Gastrocnemius medialis (tissue), 4 donors: ENCODE measurements at regions not wholly inside any gene's neighbourhood (a gene's known extent, or its start where the extent isn't known, plus 50 kb on each side); places are given as distances from the start of the nearest gene placed in this dataset.
A peak's percentile ranks its signal among the peaks of the same experiment; 100 is the strongest.

Source experiments
- ATAC-seq, 2 donors: fragments of 150-250 bp; one replicate each; pipeline ENCODE4 v1.9.1; 2016
- DNase-seq, 2 donors: peaks; one replicate each; pipeline ENCODE4 v3.0.0-alpha.2; 2019
- H3K27ac ChIP-seq, 4 donors: fragments of 200-600 bp; sonication (generic); 1 replicate in 1 of 4; 2 replicates in 3 of 4; pipeline ENCODE4 v1.5.1; 2016 to 2018; ENCODE audit warnings: mild to moderate bottlenecking in 2 of 4, moderate library complexity in 1 of 4
- H3K27me3 ChIP-seq, 3 donors: fragments of 200-600 bp; sonication (generic) in 2 of 3; 1 replicate in 1 of 3; 2 replicates in 2 of 3; pipeline versions ENCODE4 v1.5.1 to v1.6.0; 2016 to 2019; ENCODE audit warnings: mild to moderate bottlenecking in 1 of 3, moderate library complexity in 1 of 3
- H3K36me3 ChIP-seq, 2 donors: fragments of 200-600 bp; sonication (generic) in 1 of 2; one replicate each; pipeline ENCODE4 v1.5.1; 2017 to 2018
- H3K4me1 ChIP-seq, 2 donors: fragments of 200-600 bp; sonication (generic) in 1 of 2; one replicate each; pipeline ENCODE4 v1.5.1; 2016 to 2017; ENCODE audit warnings: mild to moderate bottlenecking in 2 of 2
- H3K4me3 ChIP-seq, 4 donors: fragments of 200-600 bp; sonication (generic) in 3 of 4; 1 replicate in 1 of 4; 2 replicates in 3 of 4; pipeline ENCODE4 v1.5.1; 2016 to 2019; ENCODE audit warnings: mild to moderate bottlenecking in 2 of 4
- H3K9me3 ChIP-seq, 3 donors: fragments of 200-600 bp; sonication (generic) in 2 of 3; 1 replicate in 1 of 3; 2 replicates in 2 of 3; pipeline ENCODE4 v1.5.1; 2016 to 2019
- POLR2A ChIP-seq, 2 donors: fragments of 450-650 bp; IDR thresholded peaks; one replicate each; pipeline ENCODE4 v1.6.1; 2017; ENCODE audit warnings: antibody characterized with exemption in 2 of 2, mild to moderate bottlenecking in 2 of 2, moderate library complexity in 2 of 2
- in situ Hi-C, 4 donors: fragments of 200-750 bp; cut with MboI; loops; one replicate each; pipeline versions ENCODE4 v1.15.0 to v1.8.0; 2017; ENCODE audit warnings: low sequenced_read_pairs in 4 of 4
- intact Hi-C: fragments of 100-400 bp; cut with DNase I; formaldehyde crosslinking; loops from one replicate; pipeline ENCODE4 v1.15.1; 2023; ENCODE audit warnings: low total_unique reads
- TF ChIP-seq, protein P1 (sequence below), 5 experiments: fragments of 450-650 bp in 3 of 5; fragments of 200-600 bp in 2 of 5; sonication (generic) in 2 of 5; IDR thresholded peaks in 4 of 5; conservative IDR thresholded peaks in 1 of 5; 1 replicate in 4 of 5; 2 replicates in 1 of 5; pipeline ENCODE4 v1.5.1; 2016 to 2019; ENCODE audit warnings: antibody characterized with exemption in 5 of 5, mild to moderate bottlenecking in 3 of 5, moderate library complexity in 3 of 5

DNA sequence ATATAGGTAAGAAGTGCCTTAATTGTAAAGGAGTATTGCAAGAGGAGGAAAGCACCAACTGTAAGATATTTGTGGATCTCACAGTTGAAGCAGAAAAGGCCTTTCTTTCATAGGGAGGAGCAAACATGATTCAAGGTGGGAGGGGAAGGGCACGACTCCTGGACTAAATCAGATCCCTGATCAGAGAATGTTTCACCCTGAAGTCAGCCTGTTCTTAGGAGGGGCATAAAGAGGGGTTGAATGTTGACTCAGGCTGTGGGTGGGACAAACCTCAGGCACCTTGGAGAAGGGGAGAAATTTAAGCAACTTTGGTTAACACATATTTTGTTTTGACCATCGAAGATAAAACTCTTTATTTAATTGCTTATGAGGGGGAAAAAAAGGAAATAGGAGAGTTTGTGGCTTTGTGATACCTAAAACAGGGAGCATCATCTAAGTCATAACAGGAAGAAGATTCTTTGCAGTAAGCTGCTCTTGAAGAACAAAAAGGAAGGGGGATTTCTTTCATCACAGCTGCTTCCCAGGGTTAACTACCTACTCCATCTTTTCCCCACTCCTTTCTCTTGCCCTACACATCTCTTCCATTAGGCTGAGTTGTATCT, 158.6 kb upstream of the ZNF267 start:
- intact Hi-C loops (loop anchor here (5.0 to 10.0 kb wide), 4 partner anchors 162 to 1920 kb away; partner anchors contain the start of genes HSD3B7, KIF22 and TGFB1I1), in situ Hi-C loops (loop anchor here in 2 of 4 donors (25.0 kb wide), 1 partner anchor 203 kb away; the partner anchor contains the start of gene RUSF1 (in 2 of the 2))
- Histone ChIP-seq H3K4me3 (peak overlapping the region in 1 of 4 donors; percentile 89), H3K36me3 (no peaks in the 10 kb centered on the region), H3K4me1 (peaks cover 12 to 22% of the 10 kb centered on the region in 2 donors), H3K27me3 (no peaks in the 10 kb centered on the region), H3K27ac (peak overlapping the region in 2 of 4 donors; percentile 95 to 96), H3K9me3 (no peaks in the 10 kb centered on the region)
- no peak for ATAC-seq
- TF ChIP-seq, protein P1, sequence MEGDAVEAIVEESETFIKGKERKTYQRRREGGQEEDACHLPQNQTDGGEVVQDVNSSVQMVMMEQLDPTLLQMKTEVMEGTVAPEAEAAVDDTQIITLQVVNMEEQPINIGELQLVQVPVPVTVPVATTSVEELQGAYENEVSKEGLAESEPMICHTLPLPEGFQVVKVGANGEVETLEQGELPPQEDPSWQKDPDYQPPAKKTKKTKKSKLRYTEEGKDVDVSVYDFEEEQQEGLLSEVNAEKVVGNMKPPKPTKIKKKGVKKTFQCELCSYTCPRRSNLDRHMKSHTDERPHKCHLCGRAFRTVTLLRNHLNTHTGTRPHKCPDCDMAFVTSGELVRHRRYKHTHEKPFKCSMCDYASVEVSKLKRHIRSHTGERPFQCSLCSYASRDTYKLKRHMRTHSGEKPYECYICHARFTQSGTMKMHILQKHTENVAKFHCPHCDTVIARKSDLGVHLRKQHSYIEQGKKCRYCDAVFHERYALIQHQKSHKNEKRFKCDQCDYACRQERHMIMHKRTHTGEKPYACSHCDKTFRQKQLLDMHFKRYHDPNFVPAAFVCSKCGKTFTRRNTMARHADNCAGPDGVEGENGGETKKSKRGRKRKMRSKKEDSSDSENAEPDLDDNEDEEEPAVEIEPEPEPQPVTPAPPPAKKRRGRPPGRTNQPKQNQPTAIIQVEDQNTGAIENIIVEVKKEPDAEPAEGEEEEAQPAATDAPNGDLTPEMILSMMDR (IDR thresholded peaks at IDR 0.05 in 4 of 5, conservative IDR thresholded peaks at IDR 0.05 in 1 of 5), result no peak
- no peak for TF ChIP-seq POLR2A (IDR thresholded peaks at IDR 0.05)
- DNase-seq, result no peak

GRCh38 chr16:31715915-31716314, 157.7 kb upstream of the ZNF267 start:
- no peaks in the 10 kb centered on the region for H3K9me3 ChIP-seq
- intact Hi-C loops (loop anchor here (10.0 kb wide), 2 partner anchors 731 to 1921 kb away; partner anchors contain the start of genes HSD3B7 and KIF22), in situ Hi-C loops (loop anchor here in 2 of 4 donors (25.0 kb wide), 1 partner anchor 204 kb away; the partner anchor contains the start of gene RUSF1 (in 2 of the 2))
- H3K4me1 ChIP-seq, result peaks cover 12 to 22% of the 10 kb centered on the region in 2 donors
- no peaks in the 10 kb centered on the region for H3K36me3 ChIP-seq
- H3K27ac ChIP-seq, result no peak overlapping the region
- no peak for DNase-seq
- no peak for ATAC-seq
- no peak overlapping the region for H3K4me3 ChIP-seq
- H3K27me3 ChIP-seq, result no peaks in the 10 kb centered on the region
- TF ChIP-seq POLR2A (IDR thresholded peaks at IDR 0.05), result no peak
- TF ChIP-seq, protein P1 (IDR thresholded peaks at IDR 0.05 in 4 of 5, conservative IDR thresholded peaks at IDR 0.05 in 1 of 5), result no peak

GRCh38 chr16:31718998-31719397, 154.6 kb upstream of the ZNF267 start:
- no peaks in the 10 kb centered on the region for H3K9me3 ChIP-seq
- intact Hi-C loops, result loop anchor here (10.0 kb wide), 2 partner anchors 734 to 1924 kb away; partner anchors contain the start of genes HSD3B7 and KIF22
- H3K36me3 ChIP-seq, result peaks cover 0 to 7% of the 10 kb centered on the region in 2 donors
- TF ChIP-seq, protein P1 (IDR thresholded peaks at IDR 0.05 in 4 of 5, conservative IDR thresholded peaks at IDR 0.05 in 1 of 5), result no peak
- no peak for TF ChIP-seq POLR2A (IDR thresholded peaks at IDR 0.05)
- no peak overlapping the region for H3K4me3 ChIP-seq
- in situ Hi-C loops, result loop anchor here in 2 of 4 donors (25.0 kb wide), 1 partner anchor 207 kb away; the partner anchor contains the start of gene RUSF1 (in 2 of the 2)
- H3K27me3 ChIP-seq, result no peaks in the 10 kb centered on the region
- ATAC-seq (no peak), DNase-seq (no peak)
- H3K4me1 ChIP-seq, result peaks cover 12 to 21% of the 10 kb centered on the region in 2 donors
- H3K27ac ChIP-seq, result no peak overlapping the region

GRCh38 chr16:31727553-31727952, 146.1 kb upstream of the ZNF267 start:
- no peak for ATAC-seq
- intact Hi-C loops (no loop called here), in situ Hi-C loops (no loop called here)
- peaks cover 0 to 4% (median 0%) of the 10 kb centered on the region in 3 donors for H3K9me3 ChIP-seq
- H3K4me1 ChIP-seq, result no peaks in the 10 kb centered on the region
- DNase-seq, result no peak
- TF ChIP-seq, protein P1 (IDR thresholded peaks at IDR 0.05 in 4 of 5, conservative IDR thresholded peaks at IDR 0.05 in 1 of 5), result no peak
- H3K4me3 ChIP-seq, result no peak overlapping the region
- H3K27me3 ChIP-seq, result no peaks in the 10 kb centered on the region
- no peak overlapping the region for H3K27ac ChIP-seq
- peaks cover 0 to 56% of the 10 kb centered on the region in 2 donors for H3K36me3 ChIP-seq
